Mesendoderm (in vitro differentiated cells): ENCODE measurements at regions not wholly inside any gene's neighbourhood (a gene's known extent, or its start where the extent isn't known, plus 50 kb on each side); places are given as distances from the start of the nearest gene placed in this dataset.

Experiments used
- DNase-seq: peaks from one replicate; pipeline ENCODE4 v3.0.0; 2013
- H2AK5ac ChIP-seq: 2 replicates; pipeline ENCODE4 v1.6.1; 2013; ENCODE audit warnings: low read length, inconsistent platforms
- H2BK120ac ChIP-seq: 2 replicates; pipeline ENCODE4 v1.6.1; 2013; ENCODE audit warnings: low read depth, mild to moderate bottlenecking, low read length, moderate library complexity, mixed read lengths
- H2BK15ac ChIP-seq: replicated peaks from 2 replicates; pipeline ENCODE4 v1.6.1; 2013; ENCODE audit warnings: low read depth, mild to moderate bottlenecking, moderate library complexity
- H2BK5ac ChIP-seq: 2 replicates; pipeline ENCODE4 v1.6.1; 2013; ENCODE audit warnings: low read length, inconsistent platforms
- H3K18ac ChIP-seq: 2 replicates; pipeline ENCODE4 v1.6.1; 2013; ENCODE audit warnings: mild to moderate bottlenecking, low read length, mixed read lengths
- H3K23ac ChIP-seq: one replicate; pipeline ENCODE4 v1.6.1; 2013; ENCODE audit warnings: low read length
- H3K27ac ChIP-seq: 2 replicates; pipeline ENCODE4 v1.5.1; 2013; ENCODE audit warnings: low read depth, mild to moderate bottlenecking, inconsistent platforms, low read length, moderate library complexity
- H3K27me3 ChIP-seq: 2 replicates; pipeline ENCODE4 v1.6.1; 2013; ENCODE audit warnings: low read length, control low read depth, mild to moderate bottlenecking, inconsistent platforms; ENCODE audit not compliant: insufficient read depth, poor library complexity
- H3K36me3 ChIP-seq: 2 replicates; pipeline ENCODE4 v1.6.1; 2013; ENCODE audit warnings: low read length, inconsistent platforms; ENCODE audit not compliant: control insufficient read depth, insufficient read depth
- H3K4ac ChIP-seq: one replicate; pipeline ENCODE4 v1.6.1; 2013; ENCODE audit warnings: low read depth, mild to moderate bottlenecking, low read length, moderate library complexity
- H3K4me1 ChIP-seq: 2 replicates; pipeline ENCODE4 v1.6.1; 2013; ENCODE audit warnings: low read depth, low read length, inconsistent platforms; ENCODE audit not compliant: control insufficient read depth
- H3K4me2 ChIP-seq: 2 replicates; pipeline ENCODE4 v1.6.1; 2013; ENCODE audit warnings: low read length
- H3K4me3 ChIP-seq: 2 replicates; pipeline ENCODE4 v1.5.1; 2013; ENCODE audit warnings: mild to moderate bottlenecking, low read length
- H3K56ac ChIP-seq: one replicate; pipeline ENCODE4 v1.6.1; 2013; ENCODE audit warnings: low read length
- H3K79me1 ChIP-seq: 2 replicates; pipeline ENCODE4 v1.6.1; 2013; ENCODE audit warnings: low read length, inconsistent platforms
- H3K79me2 ChIP-seq: 2 replicates; pipeline ENCODE4 v1.6.1; 2013; ENCODE audit warnings: mild to moderate bottlenecking, low read length; ENCODE audit not compliant: control insufficient read depth, insufficient read depth
- H3K9ac ChIP-seq: 2 replicates; pipeline ENCODE4 v1.6.1; 2013; ENCODE audit warnings: low read length, inconsistent platforms
- H4K5ac ChIP-seq: one replicate; pipeline ENCODE4 v1.6.1; 2013; ENCODE audit warnings: low read length
- H4K8ac ChIP-seq: one replicate; pipeline ENCODE4 v1.6.1; 2013; ENCODE audit warnings: low read depth, mild to moderate bottlenecking, control low read depth, low read length, moderate library complexity
- WGBS: extraction: QIAGEN DNeasy Blood & Tissue Kit; methylation state at CpG from one replicate; pipeline ENCODE4 v1.1.7; 2013; ENCODE audit warnings: low lambda C conversion rate, missing lambda C conversion rate; ENCODE audit not compliant: insufficient coverage; ENCODE audit errors: extremely low coverage; 5-methylcytosine and 5-hydroxymethylcytosine counted together

DNA sequence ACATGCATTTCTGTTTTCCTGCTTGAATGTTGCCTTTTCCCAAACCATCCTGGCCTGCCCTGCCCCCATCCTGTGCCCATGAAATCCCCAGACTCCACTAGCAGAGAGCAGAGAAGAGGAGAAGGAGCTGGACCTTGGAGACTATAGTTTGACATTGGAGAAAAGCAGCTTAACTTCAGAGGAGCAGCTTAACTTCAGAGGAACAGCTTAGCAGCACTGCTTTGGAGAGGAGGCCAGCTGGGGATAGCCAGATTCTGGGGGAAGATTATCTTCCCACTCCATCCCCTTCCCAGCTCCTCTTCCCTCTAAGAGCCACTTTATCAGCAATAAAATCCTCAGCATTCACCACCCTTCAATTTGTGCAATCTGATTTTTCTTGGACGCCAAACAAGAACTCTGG lies 443.0 kb downstream of the PCDH10 start:
- H2AK5ac ChIP-seq = no peak overlapping the region
- H2BK120ac ChIP-seq = peak overlapping the region; percentile 54
- H2BK5ac ChIP-seq = peak overlapping the region; percentile 75
- peak; percentile 29 for DNase-seq
- no peaks in the 10 kb centered on the region for H3K27me3 ChIP-seq
- H3K4me1 ChIP-seq = no peaks in the 10 kb centered on the region
- H2BK15ac ChIP-seq = no peak overlapping the region
- H3K9ac ChIP-seq = no peak overlapping the region
- H3K79me2 ChIP-seq = no peaks in the 10 kb centered on the region
- no peak overlapping the region for H4K5ac ChIP-seq
- no peak overlapping the region for H3K23ac ChIP-seq
- no CpG with 5 or more reads among the region's 1 CpG for WGBS
- H3K56ac ChIP-seq = peak overlapping the region; percentile 27
- peak overlapping the region; percentile 5 for H3K27ac ChIP-seq
- H4K8ac ChIP-seq = no peak overlapping the region
- no peak overlapping the region for H3K4ac ChIP-seq
- H3K4me2 ChIP-seq = no peak overlapping the region
- no peaks in the 10 kb centered on the region for H3K79me1 ChIP-seq
- peak overlapping the region; percentile 56 for H3K18ac ChIP-seq
- no peaks in the 10 kb centered on the region for H3K36me3 ChIP-seq
- H3K4me3 ChIP-seq = no peak overlapping the region

DNA sequence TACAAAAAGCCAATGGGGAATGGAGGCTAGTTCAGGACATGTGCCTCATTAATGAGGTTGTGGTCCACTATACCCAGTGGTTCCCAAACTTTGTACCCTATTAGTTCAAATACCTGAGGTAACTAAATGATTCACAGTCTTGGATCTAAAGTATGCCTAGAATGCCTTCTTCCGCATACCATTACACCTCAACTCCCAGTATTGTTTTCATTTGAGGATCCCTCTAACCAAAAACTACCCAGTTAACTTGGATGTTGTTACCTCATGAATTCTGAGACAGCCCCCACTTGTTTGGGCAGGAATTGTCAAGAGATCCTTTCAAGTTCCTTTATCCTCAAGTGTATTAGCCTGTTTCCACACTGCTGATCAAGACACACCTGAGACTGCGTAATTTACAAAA lies 439.2 kb downstream of the PCDH10 start:
- H2BK15ac ChIP-seq = no peak overlapping the region
- H3K23ac ChIP-seq = no peak overlapping the region
- H3K27ac ChIP-seq = no peak overlapping the region
- no peak overlapping the region for H2AK5ac ChIP-seq
- no peak for DNase-seq
- H3K36me3 ChIP-seq = no peaks in the 10 kb centered on the region
- no peaks in the 10 kb centered on the region for H3K79me1 ChIP-seq
- H3K9ac ChIP-seq = no peak overlapping the region
- H2BK120ac ChIP-seq = no peak overlapping the region
- H4K5ac ChIP-seq = no peak overlapping the region
- no peak overlapping the region for H3K18ac ChIP-seq
- no peak overlapping the region for H3K4me3 ChIP-seq
- no peak overlapping the region for H4K8ac ChIP-seq
- H2BK5ac ChIP-seq = no peak overlapping the region
- no peaks in the 10 kb centered on the region for H3K79me2 ChIP-seq
- no peaks in the 10 kb centered on the region for H3K4me1 ChIP-seq
- H3K27me3 ChIP-seq = no peaks in the 10 kb centered on the region
- no peak overlapping the region for H3K4me2 ChIP-seq
- H3K4ac ChIP-seq = no peak overlapping the region
- WGBS = no CpG with 5 or more reads among the region's 2 CpGs
- H3K56ac ChIP-seq = no peak overlapping the region

DNA sequence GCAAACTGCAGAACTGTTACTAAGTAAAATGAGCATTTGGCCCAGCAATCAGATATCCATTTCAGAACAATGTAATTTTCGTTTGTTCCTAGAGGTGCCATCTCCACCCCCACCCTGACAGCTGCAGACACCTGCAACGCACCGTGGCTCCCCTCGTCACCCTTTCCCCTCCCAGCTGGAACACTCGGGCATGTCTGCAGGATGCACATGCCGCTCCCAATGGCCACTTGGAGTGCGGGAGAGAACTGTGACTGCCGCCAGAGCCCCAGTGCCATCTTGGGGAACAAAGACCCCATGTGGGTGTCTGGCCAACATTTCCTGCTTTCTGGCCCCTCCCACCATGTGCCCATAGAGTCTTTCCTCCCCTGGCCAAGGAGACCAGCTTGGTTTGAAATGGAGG lies 436.2 kb downstream of the PCDH10 start:
- Histone ChIP-seq H4K5ac (no peak overlapping the region), H3K23ac (no peak overlapping the region), H2AK5ac (no peak overlapping the region), H3K36me3 (no peaks in the 10 kb centered on the region), H3K4ac (no peak overlapping the region), H2BK15ac (no peak overlapping the region), H3K27me3 (no peaks in the 10 kb centered on the region), H3K4me1 (no peaks in the 10 kb centered on the region), H3K4me3 (no peak overlapping the region), H2BK120ac (no peak overlapping the region), H2BK5ac (no peak overlapping the region), H4K8ac (no peak overlapping the region), H3K9ac (no peak overlapping the region), H3K4me2 (no peak overlapping the region), H3K18ac (no peak overlapping the region), H3K27ac (no peak overlapping the region), H3K79me2 (no peaks in the 10 kb centered on the region), H3K56ac (no peak overlapping the region), H3K79me1 (no peaks in the 10 kb centered on the region)
- WGBS = no CpG with 5 or more reads among the region's 8 CpGs
- DNase-seq = no peak

- Histone ChIP-seq H2BK120ac (no peak overlapping the region), H4K8ac (no peak overlapping the region), H3K23ac (no peak overlapping the region), H3K79me1 (no peaks in the 10 kb centered on the region), H2BK5ac (no peak overlapping the region), H2AK5ac (no peak overlapping the region), H3K4me3 (no peak overlapping the region), H3K9ac (no peak overlapping the region), H3K36me3 (no peaks in the 10 kb centered on the region), H3K56ac (no peak overlapping the region), H3K18ac (no peak overlapping the region), H3K4me2 (no peak overlapping the region), H4K5ac (no peak overlapping the region), H2BK15ac (no peak overlapping the region), H3K4me1 (no peaks in the 10 kb centered on the region), H3K27me3 (no peaks in the 10 kb centered on the region), H3K79me2 (no peaks in the 10 kb centered on the region), H3K4ac (no peak overlapping the region), H3K27ac (no peak overlapping the region)
- peak; percentile 71 for DNase-seq
- WGBS = no CpG with 5 or more reads among the region's 5 CpGs
Measured at GRCh38 chr4:133584714-133585113, 435.6 kb downstream of the PCDH10 start.

GRCh38 chr4:133581996-133582619 lies 433.0 kb downstream of the PCDH10 start:
- Histone ChIP-seq H3K4ac (no peak overlapping the region), H3K36me3 (no peaks in the 10 kb centered on the region), H3K27me3 (no peaks in the 10 kb centered on the region), H4K5ac (no peak overlapping the region), H3K4me2 (no peak overlapping the region), H3K23ac (no peak overlapping the region), H2AK5ac (no peak overlapping the region), H4K8ac (no peak overlapping the region), H2BK120ac (no peak overlapping the region), H3K27ac (no peak overlapping the region), H3K4me3 (no peak overlapping the region), H3K79me1 (no peaks in the 10 kb centered on the region), H2BK15ac (no peak overlapping the region), H2BK5ac (no peak overlapping the region), H3K18ac (no peak overlapping the region), H3K79me2 (no peaks in the 10 kb centered on the region), H3K4me1 (no peaks in the 10 kb centered on the region), H3K9ac (no peak overlapping the region), H3K56ac (no peak overlapping the region)
- DNase-seq = no peak
- WGBS = 100% methylated on average over 1 of the region's 2 CpGs

DNA sequence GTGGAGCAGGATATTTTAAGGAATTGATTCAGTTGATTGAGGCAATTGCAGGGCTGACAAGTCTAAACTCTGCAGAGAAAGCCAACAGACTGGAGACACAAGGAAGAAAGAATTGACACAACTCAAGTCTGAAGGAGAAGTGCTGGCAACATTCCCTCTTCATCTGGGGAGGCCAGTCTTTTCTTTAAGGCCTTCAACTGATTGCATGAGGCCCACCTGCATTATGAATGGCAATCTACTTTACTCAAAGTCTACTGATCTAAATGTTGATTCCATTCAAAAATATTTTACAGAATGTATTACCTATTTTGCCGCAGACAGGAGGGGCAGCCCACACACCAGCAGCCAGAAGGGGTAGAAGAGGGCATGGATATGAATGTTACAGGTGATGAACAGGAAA lies 425.2 kb downstream of the PCDH10 start:
- H4K5ac ChIP-seq = no peak overlapping the region
- no peaks in the 10 kb centered on the region for H3K79me2 ChIP-seq
- no peak overlapping the region for H4K8ac ChIP-seq
- DNase-seq = no peak
- no peak overlapping the region for H2BK120ac ChIP-seq
- H3K4me2 ChIP-seq = no peak overlapping the region
- H3K9ac ChIP-seq = no peak overlapping the region
- H3K56ac ChIP-seq = no peak overlapping the region
- no CpG with 5 or more reads among the region's 1 CpG for WGBS
- no peak overlapping the region for H3K27ac ChIP-seq
- no peak overlapping the region for H2BK5ac ChIP-seq
- no peak overlapping the region for H3K23ac ChIP-seq
- no peaks in the 10 kb centered on the region for H3K4me1 ChIP-seq
- no peaks in the 10 kb centered on the region for H3K27me3 ChIP-seq
- no peak overlapping the region for H3K18ac ChIP-seq
- no peak overlapping the region for H3K4ac ChIP-seq
- no peaks in the 10 kb centered on the region for H3K79me1 ChIP-seq
- H2BK15ac ChIP-seq = no peak overlapping the region
- no peak overlapping the region for H2AK5ac ChIP-seq
- no peaks in the 10 kb centered on the region for H3K36me3 ChIP-seq
- no peak overlapping the region for H3K4me3 ChIP-seq
